Activated naive CD4-positive, alpha-beta T cell treated with anti-CD3 and anti-CD28 coated beads for 36 hours (primary cell): ENCODE measurements at regions not wholly inside any gene's neighbourhood (a gene's known extent, or its start where the extent isn't known, plus 50 kb on each side); places are given as distances from the start of the nearest gene placed in this dataset.

Experiments used
- CTCF ChIA-PET: fragments of 350-600 bp; sonication (Branson Sonifier 250); formaldehyde crosslinking; loops from one replicate; lab custom pipeline; 2021; ENCODE audit warnings: antibody characterized with exemption; lab: Charles Lee
- DNase-seq: peaks from one replicate; pipeline ENCODE4 v3.0.0-alpha.2; 2020
- H3K27ac Mint-ChIP-seq: one replicate; pipeline ENCODE4 v1.8.0; 2021; ENCODE audit warnings: mild to moderate bottlenecking, mixed read lengths
- H3K27me3 Mint-ChIP-seq: one replicate; pipeline ENCODE4 v1.8.0; 2021; ENCODE audit warnings: low read depth, mixed read lengths
- H3K36me3 Mint-ChIP-seq: one replicate; pipeline ENCODE4 v1.8.0; 2021; ENCODE audit warnings: low read depth, mixed read lengths
- H3K4me1 Mint-ChIP-seq: one replicate; pipeline ENCODE4 v1.8.0; 2021; ENCODE audit warnings: low read depth, mixed read lengths
- H3K4me3 Mint-ChIP-seq: one replicate; pipeline ENCODE4 v1.8.0; 2021; ENCODE audit warnings: mild to moderate bottlenecking, moderate library complexity, mixed read lengths
- H3K9me3 Mint-ChIP-seq: one replicate; pipeline ENCODE4 v1.8.0; 2021; ENCODE audit warnings: mixed read lengths
- intact Hi-C: fragments of 100-400 bp; cut with micrococcal nuclease; formaldehyde crosslinking; loops from one replicate; pipeline ENCODE4 v1.15.1; 2023

DNA sequence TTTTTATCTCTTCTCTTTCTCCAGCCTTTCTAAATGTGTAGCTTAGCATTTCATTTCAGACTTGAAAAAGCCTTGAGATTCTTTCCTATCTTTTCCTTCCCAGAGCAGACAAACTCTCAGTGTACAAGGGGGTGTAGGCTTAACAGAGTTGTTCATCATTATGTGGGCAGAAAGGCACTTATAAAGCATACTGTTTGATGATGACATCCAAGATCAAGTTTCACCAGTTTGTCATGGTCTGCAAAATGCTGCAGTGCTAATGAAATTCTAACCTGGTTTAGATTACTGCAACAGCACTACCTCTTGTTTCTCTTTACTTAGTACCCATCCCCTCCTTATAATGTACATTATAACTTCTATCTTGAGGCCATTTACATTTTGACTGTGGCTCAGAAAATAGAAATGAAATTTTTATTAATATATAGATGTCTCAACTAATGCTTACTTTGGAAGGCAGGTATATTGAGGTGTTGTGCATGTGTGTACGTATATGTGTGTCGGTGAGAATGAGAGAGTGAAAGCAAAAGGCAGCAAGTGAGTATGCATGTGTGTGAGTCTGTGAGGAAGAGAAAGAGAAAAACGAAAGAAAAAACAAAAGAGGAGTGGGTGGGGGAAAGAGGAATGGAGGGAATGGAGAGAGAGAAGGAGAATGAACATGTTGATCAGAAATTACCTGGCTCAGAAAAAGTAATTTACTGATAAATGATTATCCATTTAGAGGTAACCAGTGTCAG is 1043.6 kb downstream of the TUSC7 start:
- H3K27me3 Mint-ChIP-seq = no peaks in the 10 kb centered on the region
- no peak overlapping the region for H3K27ac Mint-ChIP-seq
- CTCF ChIA-PET = no interaction called here
- H3K36me3 Mint-ChIP-seq = no peaks in the 10 kb centered on the region
- no peaks in the 10 kb centered on the region for H3K4me1 Mint-ChIP-seq
- intact Hi-C loops = no loop called here
- peaks cover 2% of the 10 kb centered on the region for H3K9me3 Mint-ChIP-seq
- H3K4me3 Mint-ChIP-seq = no peak overlapping the region
- no peak for DNase-seq

DNA sequence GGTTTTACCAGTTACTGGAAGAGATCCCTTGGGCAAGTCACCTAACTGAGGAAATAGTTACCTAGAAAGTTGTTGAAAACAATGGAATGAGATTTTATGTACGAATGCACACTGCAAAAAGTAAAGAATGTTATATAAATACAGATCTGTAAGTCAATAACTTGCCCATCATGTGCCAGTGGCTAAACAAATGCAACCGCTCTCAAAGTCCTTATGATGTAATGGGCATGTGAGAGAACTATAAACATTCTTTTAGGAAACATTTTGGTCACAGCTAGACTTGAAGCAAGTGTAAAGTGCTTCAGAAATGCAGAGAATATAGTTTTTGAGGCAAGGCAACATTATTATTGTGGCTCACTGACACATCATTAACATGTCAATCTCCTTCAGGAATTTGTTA is 1044.5 kb downstream of the TUSC7 start:
- Mint-ChIP-seq H3K36me3 (no peaks in the 10 kb centered on the region), H3K4me3 (no peak overlapping the region), H3K4me1 (no peaks in the 10 kb centered on the region), H3K9me3 (peaks cover 3% of the 10 kb centered on the region), H3K27ac (no peak overlapping the region), H3K27me3 (no peaks in the 10 kb centered on the region)
- CTCF ChIA-PET = no interaction called here
- no peak for DNase-seq
- intact Hi-C loops = no loop called here

DNA sequence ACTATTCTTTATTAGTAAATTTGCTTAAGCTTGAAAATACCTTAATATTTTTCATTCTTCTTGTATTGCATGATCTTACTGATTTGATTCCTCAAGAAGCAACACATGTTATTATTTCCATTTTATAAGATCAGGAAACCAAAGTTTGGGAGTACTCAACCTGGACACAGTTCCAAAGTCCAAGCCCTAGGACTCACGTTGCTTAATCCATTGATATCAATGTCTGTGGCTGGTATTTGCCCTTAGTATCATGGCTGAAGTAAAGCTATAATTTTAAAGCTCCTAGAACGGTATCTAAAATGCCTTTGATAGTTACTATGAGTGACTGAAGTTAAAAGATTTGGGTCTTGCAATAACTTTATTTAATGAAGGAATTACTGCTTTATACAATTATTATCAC is 1045.3 kb downstream of the TUSC7 start:
- Mint-ChIP-seq H3K27me3 (no peaks in the 10 kb centered on the region), H3K9me3 (peaks cover 3% of the 10 kb centered on the region), H3K4me3 (no peak overlapping the region), H3K4me1 (no peaks in the 10 kb centered on the region), H3K27ac (no peak overlapping the region), H3K36me3 (no peaks in the 10 kb centered on the region)
- CTCF ChIA-PET = no interaction called here
- intact Hi-C loops = no loop called here
- no peak for DNase-seq

DNA sequence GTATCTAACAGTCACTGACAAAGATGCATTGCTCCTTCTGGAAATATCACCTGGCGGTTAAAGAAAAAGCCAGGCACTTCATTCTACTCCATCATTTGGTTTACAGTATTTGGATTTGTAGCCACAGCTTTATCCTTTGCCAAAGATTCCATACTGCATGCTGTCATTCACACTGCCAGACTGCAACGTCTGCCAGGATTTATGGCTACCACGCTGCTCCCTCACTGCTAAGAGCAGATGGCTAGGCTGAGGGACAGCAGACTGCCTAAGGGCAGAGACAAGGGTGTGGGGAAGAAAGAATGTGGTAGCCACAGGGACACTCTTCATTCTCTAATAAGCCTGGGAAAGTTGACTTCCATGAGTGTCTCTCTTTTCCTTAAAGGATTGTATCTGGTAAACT is 1047.0 kb downstream of the TUSC7 start:
- CTCF ChIA-PET = no interaction called here
- Mint-ChIP-seq H3K4me3 (no peak overlapping the region), H3K27me3 (no peaks in the 10 kb centered on the region), H3K4me1 (no peaks in the 10 kb centered on the region), H3K36me3 (no peaks in the 10 kb centered on the region), H3K27ac (no peak overlapping the region), H3K9me3 (peaks cover 3% of the 10 kb centered on the region)
- no peak for DNase-seq
- intact Hi-C loops = no loop called here

DNA sequence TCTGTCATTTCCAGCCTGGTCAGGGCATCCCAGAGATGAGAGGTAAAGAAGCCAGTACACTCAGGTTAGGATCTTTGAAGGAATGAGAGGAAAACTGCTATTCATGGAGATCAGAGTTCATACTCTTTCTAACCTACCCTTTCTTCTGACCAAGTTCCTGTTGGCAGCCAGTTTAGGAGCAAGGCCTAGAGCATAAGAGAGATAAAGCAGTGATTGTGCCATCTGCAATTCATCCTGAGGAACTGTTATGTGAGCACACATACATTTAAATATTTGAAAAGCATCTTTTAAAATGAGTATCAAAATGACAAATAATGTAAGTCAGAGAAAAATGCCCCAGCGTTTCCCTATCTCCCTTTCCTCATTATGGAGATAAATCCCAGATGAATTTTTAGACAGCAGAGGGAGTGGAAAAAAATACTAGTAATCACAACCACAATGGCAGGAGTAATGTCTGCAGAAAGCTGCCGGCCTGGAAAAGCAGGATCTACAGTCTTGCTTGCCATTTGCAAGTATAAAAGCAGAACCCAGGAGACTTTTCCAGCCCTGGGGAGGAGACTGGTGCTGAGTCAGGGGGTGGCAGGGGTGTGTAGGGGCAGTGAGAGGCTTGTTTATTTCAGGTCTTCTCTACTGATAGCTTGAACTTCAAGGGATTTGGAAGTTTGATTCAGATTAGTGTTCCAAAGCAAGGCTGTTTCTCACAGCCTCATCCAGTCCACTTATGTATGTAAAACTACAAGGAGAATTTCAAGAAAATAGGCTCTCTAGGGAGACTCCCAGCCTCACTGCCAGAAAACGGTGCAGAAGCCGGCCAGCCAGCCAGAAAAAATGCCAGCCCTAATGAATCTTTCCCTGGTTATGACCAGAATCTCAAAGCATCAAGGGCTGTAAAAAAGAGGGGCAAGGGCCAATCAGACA is 1052.4 kb downstream of the TUSC7 start:
- CTCF ChIA-PET = no interaction called here
- Mint-ChIP-seq H3K36me3 (no peaks in the 10 kb centered on the region), H3K9me3 (peaks cover 5% of the 10 kb centered on the region), H3K27me3 (no peaks in the 10 kb centered on the region), H3K27ac (no peak overlapping the region), H3K4me1 (no peaks in the 10 kb centered on the region), H3K4me3 (no peak overlapping the region)
- intact Hi-C loops = no loop called here
- no peak for DNase-seq

DNA sequence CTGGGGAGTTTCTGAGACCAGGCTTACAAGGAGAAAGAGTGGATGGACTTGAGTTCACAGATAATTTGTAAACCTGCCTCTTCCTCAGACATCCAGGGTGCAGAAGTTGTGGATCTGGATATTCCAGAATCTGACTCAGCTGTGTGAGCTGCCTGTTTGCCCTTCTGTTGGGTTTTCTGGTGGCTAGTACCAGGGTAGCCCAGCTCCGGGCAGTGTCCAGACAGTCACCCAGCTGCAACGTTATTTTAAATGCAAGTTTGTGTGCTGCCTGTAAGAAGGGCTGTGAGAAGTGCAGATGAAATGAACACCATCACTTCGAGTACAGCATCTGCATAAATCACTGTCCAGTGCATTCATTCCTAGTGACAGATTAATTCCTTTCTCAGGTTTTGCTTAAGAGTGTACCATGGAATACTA is 1053.0 kb downstream of the TUSC7 start:
- DNase-seq = no peak
- Mint-ChIP-seq H3K36me3 (no peaks in the 10 kb centered on the region), H3K4me1 (no peaks in the 10 kb centered on the region), H3K27ac (no peak overlapping the region), H3K4me3 (no peak overlapping the region), H3K9me3 (peaks cover 5% of the 10 kb centered on the region), H3K27me3 (no peaks in the 10 kb centered on the region)
- CTCF ChIA-PET = no interaction called here
- intact Hi-C loops = no loop called here

DNA sequence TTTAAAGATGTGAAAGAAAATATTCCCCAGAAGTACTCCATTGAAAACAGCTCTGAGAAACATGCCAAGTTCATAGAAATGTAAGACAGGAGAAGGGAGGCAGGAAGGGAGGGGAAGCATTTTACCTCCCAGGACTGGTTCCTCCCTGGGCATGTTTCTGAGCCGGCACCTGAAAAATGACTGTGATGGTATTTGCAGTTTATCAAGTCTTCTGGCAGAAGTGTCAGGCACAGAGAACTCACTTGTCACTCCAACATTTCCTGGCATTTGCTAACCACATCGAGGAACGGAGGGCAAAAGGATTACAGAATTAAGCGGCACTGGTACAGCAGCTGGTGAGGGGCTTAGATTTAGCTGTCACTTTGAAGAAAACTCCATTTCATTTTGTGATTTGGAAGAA is 1054.0 kb downstream of the TUSC7 start:
- CTCF ChIA-PET = no interaction called here

DNA sequence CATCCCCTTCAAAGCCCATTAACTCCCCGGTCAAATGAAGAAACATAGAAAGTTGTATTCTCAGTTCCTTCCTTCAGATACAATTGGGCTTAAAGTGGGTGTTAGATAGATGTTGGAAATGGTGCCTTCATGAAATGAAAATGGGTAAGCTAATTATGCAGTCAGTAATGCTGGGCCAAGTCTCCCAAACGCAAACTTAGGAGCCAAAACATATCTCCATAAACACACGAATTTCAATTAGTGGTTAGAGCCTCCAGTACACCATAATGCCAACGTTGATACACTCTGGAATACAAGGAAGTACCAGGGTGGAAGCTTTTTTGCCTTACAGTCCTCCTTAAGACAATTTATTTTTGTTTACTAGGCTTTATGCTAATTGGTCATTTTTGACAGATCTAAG is 1059.0 kb downstream of the TUSC7 start:
- no peak overlapping the region for H3K27ac Mint-ChIP-seq
- H3K27me3 Mint-ChIP-seq = no peaks in the 10 kb centered on the region
- H3K36me3 Mint-ChIP-seq = no peaks in the 10 kb centered on the region
- CTCF ChIA-PET = no interaction called here
- intact Hi-C loops = no loop called here
- H3K4me1 Mint-ChIP-seq = no peaks in the 10 kb centered on the region
- H3K4me3 Mint-ChIP-seq = no peak overlapping the region
- no peak for DNase-seq
- peaks cover 3% of the 10 kb centered on the region for H3K9me3 Mint-ChIP-seq

More for the DNA sequence above, 1054.0 kb downstream of the TUSC7 start:
- no peaks in the 10 kb centered on the region for H3K27me3 Mint-ChIP-seq
- intact Hi-C loops = no loop called here
- DNase-seq = no peak
- H3K4me1 Mint-ChIP-seq = no peaks in the 10 kb centered on the region
- no peak overlapping the region for H3K4me3 Mint-ChIP-seq
- H3K27ac Mint-ChIP-seq = no peak overlapping the region
- no peaks in the 10 kb centered on the region for H3K36me3 Mint-ChIP-seq
- H3K9me3 Mint-ChIP-seq = peaks cover 3% of the 10 kb centered on the region

DNA sequence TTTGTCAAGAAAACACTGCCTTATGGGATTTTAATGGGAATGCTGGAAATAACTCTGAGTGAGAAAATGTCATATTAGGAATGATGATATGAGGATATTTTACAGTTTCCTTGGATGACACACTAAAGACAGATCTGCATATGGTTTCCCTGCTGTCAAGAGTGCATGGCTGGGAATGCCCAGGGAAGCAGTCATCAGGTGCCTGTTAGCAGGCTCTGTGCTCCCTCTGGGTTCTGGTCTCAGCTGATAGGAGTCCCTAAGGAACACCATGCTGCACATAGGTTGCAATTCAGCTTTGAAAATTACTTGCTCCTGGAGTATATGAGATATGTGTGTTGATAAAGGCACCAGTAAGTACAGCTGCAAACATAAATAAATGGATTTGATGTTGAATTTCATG is 1064.6 kb downstream of the TUSC7 start:
- peaks cover 4% of the 10 kb centered on the region for H3K9me3 Mint-ChIP-seq
- no peak overlapping the region for H3K4me3 Mint-ChIP-seq
- DNase-seq = no peak
- CTCF ChIA-PET = no interaction called here
- no peaks in the 10 kb centered on the region for H3K36me3 Mint-ChIP-seq
- intact Hi-C loops = no loop called here
- H3K4me1 Mint-ChIP-seq = no peaks in the 10 kb centered on the region
- no peak overlapping the region for H3K27ac Mint-ChIP-seq
- no peaks in the 10 kb centered on the region for H3K27me3 Mint-ChIP-seq

DNA sequence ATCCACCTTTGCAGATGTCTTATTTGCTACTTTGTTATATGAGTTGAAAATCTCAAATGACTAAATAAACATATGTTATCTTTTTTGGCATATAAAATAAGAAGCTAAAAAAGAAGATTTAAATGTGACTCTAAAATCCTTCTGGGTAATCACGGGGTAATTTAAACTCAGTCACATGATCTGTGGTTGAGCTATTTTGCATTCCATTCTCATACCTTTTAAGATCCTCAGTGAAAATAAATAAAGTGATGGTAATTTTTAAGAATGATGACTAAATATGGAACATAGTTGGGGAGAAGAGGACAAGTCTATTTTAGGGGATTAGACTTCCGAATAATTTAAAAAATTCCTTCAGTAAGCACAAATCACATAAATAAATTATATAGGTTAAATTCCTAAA is 1076.8 kb downstream of the TUSC7 start:
- Mint-ChIP-seq H3K9me3 (peaks cover 2% of the 10 kb centered on the region), H3K4me1 (no peaks in the 10 kb centered on the region), H3K27ac (no peak overlapping the region), H3K36me3 (no peaks in the 10 kb centered on the region), H3K4me3 (no peak overlapping the region), H3K27me3 (no peaks in the 10 kb centered on the region)
- CTCF ChIA-PET = interaction anchor here (0.6 kb wide), 1 partner anchor 571 kb away, joined by 3 read pairs; no protein-coding TSS in a partner anchor
- DNase-seq = no peak
- intact Hi-C loops = no loop called here

DNA sequence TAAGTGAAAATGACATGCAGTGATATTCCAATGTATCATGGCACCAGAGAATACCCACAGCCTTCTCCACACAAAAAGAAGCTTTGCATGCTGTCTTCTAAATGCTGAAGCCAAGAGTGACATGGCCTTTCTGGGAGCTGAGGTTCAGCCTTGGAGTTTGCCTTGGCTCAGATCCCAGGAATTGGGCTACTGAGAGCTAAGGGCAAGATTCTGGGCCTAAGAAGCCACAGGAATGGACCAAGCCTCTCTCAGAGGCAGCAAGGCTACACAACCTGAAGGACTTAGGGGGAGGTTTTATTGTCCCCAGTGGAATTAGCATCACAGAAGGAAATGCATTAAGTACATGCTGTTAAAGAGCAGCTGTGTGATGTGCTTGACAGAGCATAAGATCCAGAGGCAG is 1078.5 kb downstream of the TUSC7 start:
- H3K36me3 Mint-ChIP-seq = no peaks in the 10 kb centered on the region
- H3K27ac Mint-ChIP-seq = no peak overlapping the region

DNA sequence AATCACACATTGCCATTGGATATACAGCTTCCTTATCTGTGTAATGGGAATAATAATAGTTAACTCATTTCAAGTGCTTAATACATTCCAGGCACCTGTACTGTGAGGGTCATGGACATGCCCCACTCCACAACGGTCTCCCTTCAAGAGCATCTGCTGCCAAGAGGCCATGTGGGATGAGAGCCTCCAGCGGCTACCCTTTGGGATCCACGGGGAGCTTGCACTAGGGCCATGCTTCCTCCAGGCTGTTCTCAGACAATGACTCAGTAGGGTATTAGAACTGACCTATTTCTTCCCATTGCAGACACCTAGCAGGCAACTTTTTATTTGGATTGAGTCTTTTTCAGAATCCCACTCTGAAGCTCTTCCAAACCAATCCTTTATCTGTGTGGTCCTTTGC is 1078.9 kb downstream of the TUSC7 start:
- no peak overlapping the region for H3K4me3 Mint-ChIP-seq
- H3K27ac Mint-ChIP-seq = no peak overlapping the region
- intact Hi-C loops = no loop called here
- no peak for DNase-seq
- no peaks in the 10 kb centered on the region for H3K36me3 Mint-ChIP-seq
- CTCF ChIA-PET = interaction anchor here (0.6 kb wide), 2 partner anchors 709 to 1271 kb away, joined by 3 to 5 read pairs; no protein-coding TSS in a partner anchor
- H3K4me1 Mint-ChIP-seq = no peaks in the 10 kb centered on the region
- H3K27me3 Mint-ChIP-seq = no peaks in the 10 kb centered on the region
- no peaks in the 10 kb centered on the region for H3K9me3 Mint-ChIP-seq

More for the DNA sequence above, 1078.5 kb downstream of the TUSC7 start:
- Mint-ChIP-seq H3K4me3 (no peak overlapping the region), H3K4me1 (no peaks in the 10 kb centered on the region), H3K9me3 (peaks cover 2% of the 10 kb centered on the region), H3K27me3 (no peaks in the 10 kb centered on the region)
- intact Hi-C loops = no loop called here
- DNase-seq = no peak
- CTCF ChIA-PET = interaction anchor here (0.6 kb wide), 2 partner anchors 710 to 1272 kb away, joined by 3 to 5 read pairs; no protein-coding TSS in a partner anchor
